Naive thymus-derived CD4-positive, alpha-beta T cell (primary cell): ENCODE measurements at regions not wholly inside any gene's neighbourhood (a gene's known extent, or its start where the extent isn't known, plus 50 kb on each side); places are given as distances from the start of the nearest gene placed in this dataset.

Experiments used
- ATAC-seq: fragments of 150-1000 bp; cut with Tn5 transposase; 2 replicates; pipeline ENCODE4 v1.10.0; 2021; ENCODE audit warnings: mild to moderate bottlenecking, moderate library complexity
- CTCF ChIA-PET: fragments of 350-600 bp; sonication (Branson Sonifier 250); formaldehyde crosslinking; loops from one replicate; lab custom pipeline; 2021; ENCODE audit warnings: antibody characterized with exemption; lab: Charles Lee
- POLR2A ChIA-PET: fragments of 350-600 bp; sonication (Branson Sonifier 250); formaldehyde crosslinking; loops from one replicate; lab custom pipeline; 2021; ENCODE audit warnings: antibody characterized with exemption, inconsistent platforms; lab: Charles Lee
- DNase-seq, 9 donors: peaks; one replicate each; pipeline versions ENCODE4 v3.0.0 to v3.0.0-alpha.2; 2020 to 2022; ENCODE audit warnings: mixed read lengths in 1 of 9
- H3K27ac ChIP-seq: one replicate; pipeline ENCODE4 v1.7.0; 2013; ENCODE audit warnings: mild to moderate bottlenecking, low read depth, low read length, moderate library complexity
- H3K27me3 ChIP-seq, 2 donors: one replicate each; pipeline ENCODE4 v1.7.0; 2013; ENCODE audit warnings: low read length in 2 of 2, mild to moderate bottlenecking in 2 of 2, moderate library complexity in 2 of 2; ENCODE audit not compliant: control insufficient read depth in 2 of 2, insufficient read depth in 2 of 2
- H3K36me3 ChIP-seq, 3 experiments: 1 replicate in 2 of 3; 2 replicates in 1 of 3; pipeline ENCODE4 v1.7.0; 2013; ENCODE audit warnings: low read length in 3 of 3, mild to moderate bottlenecking in 3 of 3, moderate library complexity in 1 of 3; ENCODE audit not compliant: insufficient read depth in 3 of 3, control insufficient read depth in 2 of 3
- H3K4me1 ChIP-seq, 2 donors: one replicate each; pipeline ENCODE4 v1.7.0; 2013; ENCODE audit warnings: low read length in 2 of 2, mild to moderate bottlenecking in 2 of 2, moderate library complexity in 1 of 2; ENCODE audit not compliant: control insufficient read depth in 2 of 2, insufficient read depth in 2 of 2
- H3K4me3 ChIP-seq: 2 replicates; pipeline ENCODE4 v1.7.0; 2013; ENCODE audit warnings: mild to moderate bottlenecking, low read length
- H3K9me3 ChIP-seq, 3 experiments: 1 replicate in 2 of 3; 2 replicates in 1 of 3; pipeline ENCODE4 v1.7.0; 2013; ENCODE audit warnings: low read length in 3 of 3; ENCODE audit not compliant: control insufficient read depth in 2 of 3
- H3K27ac Mint-ChIP-seq, 9 donors: one replicate each; pipeline ENCODE4 v1.8.0; 2020 to 2022; ENCODE audit warnings: mixed read lengths in 9 of 9, mild to moderate bottlenecking in 8 of 9, moderate library complexity in 5 of 9, inconsistent platforms in 2 of 9
- H3K27me3 Mint-ChIP-seq, 5 donors: one replicate each; pipeline ENCODE4 v1.8.0; 2021 to 2022; ENCODE audit warnings: mixed read lengths in 5 of 5, mild to moderate bottlenecking in 1 of 5
- H3K36me3 Mint-ChIP-seq, 5 donors: one replicate each; pipeline ENCODE4 v1.8.0; 2020 to 2022; ENCODE audit warnings: mixed read lengths in 5 of 5, mild to moderate bottlenecking in 3 of 5, inconsistent platforms in 1 of 5
- H3K4me1 Mint-ChIP-seq, 7 donors: one replicate each; pipeline ENCODE4 v1.8.0; 2020 to 2022; ENCODE audit warnings: mixed read lengths in 7 of 7, mild to moderate bottlenecking in 3 of 7, inconsistent platforms in 1 of 7
- H3K4me3 Mint-ChIP-seq, 10 donors: one replicate each; pipeline ENCODE4 v1.8.0; 2020 to 2022; ENCODE audit warnings: mild to moderate bottlenecking in 10 of 10, mixed read lengths in 10 of 10, moderate library complexity in 6 of 10, inconsistent platforms in 2 of 10
- H3K9me3 Mint-ChIP-seq, 11 donors: one replicate each; pipeline ENCODE4 v1.8.0; 2020 to 2022; ENCODE audit warnings: mixed read lengths in 11 of 11, mild to moderate bottlenecking in 4 of 11, inconsistent platforms in 1 of 11, moderate library complexity in 1 of 11
- intact Hi-C, 2 donors: fragments of 100-400 bp; cut with micrococcal nuclease; formaldehyde crosslinking; loops; one replicate each; pipeline ENCODE4 v1.15.1; 2023

GRCh38 chr1:70714149-70714548 is 303.1 kb downstream of the CTH start:
- ATAC-seq, result no peak
- peaks cover 0 to 4% (median 0%) of the 10 kb centered on the region in 3 experiments for H3K9me3 ChIP-seq
- H3K27me3 Mint-ChIP-seq, result peaks cover 0 to 4% (median 0%) of the 10 kb centered on the region in 5 donors
- ChIA-PET CTCF (no interaction called here), POLR2A (no interaction called here)
- no peak overlapping the region for H3K27ac Mint-ChIP-seq
- peaks cover 0 to 12% (median 2%) of the 10 kb centered on the region in 11 donors for H3K9me3 Mint-ChIP-seq
- no peaks in the 10 kb centered on the region for H3K36me3 ChIP-seq
- no peaks in the 10 kb centered on the region for H3K4me1 Mint-ChIP-seq
- no peak overlapping the region for H3K4me3 ChIP-seq
- H3K4me3 Mint-ChIP-seq, result no peak overlapping the region
- H3K27me3 ChIP-seq, result no peaks in the 10 kb centered on the region
- intact Hi-C loops, result no loop called here
- H3K4me1 ChIP-seq, result no peaks in the 10 kb centered on the region
- no peak overlapping the region for H3K27ac ChIP-seq
- H3K36me3 Mint-ChIP-seq, result peaks cover 0 to 4% (median 0%) of the 10 kb centered on the region in 5 donors
- no peak for DNase-seq

DNA sequence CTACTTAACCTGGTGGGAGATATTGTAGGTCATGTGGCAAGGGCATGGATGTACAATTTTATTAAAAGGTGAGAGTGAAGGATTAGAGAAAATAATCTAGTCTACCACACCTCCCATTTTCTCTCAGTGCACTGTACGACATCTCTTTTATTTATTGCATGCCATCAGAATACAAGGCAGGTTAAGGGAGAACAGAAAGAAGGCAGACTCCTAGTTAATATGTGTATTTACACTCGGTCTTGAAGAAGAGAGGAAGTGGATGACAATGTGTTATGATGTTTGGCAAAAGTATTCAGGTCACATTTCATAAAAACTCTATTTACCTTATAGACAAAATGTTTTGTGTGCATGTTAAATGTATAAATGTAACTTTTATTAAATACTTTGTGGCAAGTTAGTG is 306.1 kb downstream of the CTH start:
- no peak for DNase-seq
- no peaks in the 10 kb centered on the region for H3K4me1 ChIP-seq
- H3K27ac Mint-ChIP-seq, result no peak overlapping the region
- H3K9me3 Mint-ChIP-seq, result peaks cover 0 to 13% (median 5%) of the 10 kb centered on the region in 11 donors
- H3K36me3 ChIP-seq, result no peaks in the 10 kb centered on the region
- POLR2A ChIA-PET, result no interaction called here
- intact Hi-C loops, result no loop called here
- H3K27me3 Mint-ChIP-seq, result peaks cover 0 to 6% (median 0%) of the 10 kb centered on the region in 5 donors
- no peak overlapping the region for H3K4me3 ChIP-seq
- ATAC-seq, result no peak
- no peaks in the 10 kb centered on the region for H3K36me3 Mint-ChIP-seq
- H3K27me3 ChIP-seq, result no peaks in the 10 kb centered on the region
- no peaks in the 10 kb centered on the region for H3K9me3 ChIP-seq
- H3K4me3 Mint-ChIP-seq, result no peak overlapping the region
- no peak overlapping the region for H3K27ac ChIP-seq
- CTCF ChIA-PET, result no interaction called here
- no peaks in the 10 kb centered on the region for H3K4me1 Mint-ChIP-seq

GRCh38 chr1:70717656-70718055 is 306.6 kb downstream of the CTH start:
- H3K9me3 Mint-ChIP-seq, result peaks cover 0 to 13% (median 5%) of the 10 kb centered on the region in 11 donors
- Histone ChIP-seq H3K27me3 (no peaks in the 10 kb centered on the region), H3K4me1 (no peaks in the 10 kb centered on the region), H3K36me3 (no peaks in the 10 kb centered on the region), H3K4me3 (no peak overlapping the region), H3K9me3 (no peaks in the 10 kb centered on the region), H3K27ac (no peak overlapping the region)
- POLR2A ChIA-PET, result no interaction called here
- no peak for ATAC-seq
- intact Hi-C loops, result no loop called here
- no peak overlapping the region for H3K27ac Mint-ChIP-seq
- H3K36me3 Mint-ChIP-seq, result no peaks in the 10 kb centered on the region
- no peaks in the 10 kb centered on the region for H3K4me1 Mint-ChIP-seq
- no peak overlapping the region for H3K4me3 Mint-ChIP-seq
- CTCF ChIA-PET, result no interaction called here
- H3K27me3 Mint-ChIP-seq, result peaks cover 0 to 6% (median 0%) of the 10 kb centered on the region in 5 donors
- no peak for DNase-seq

GRCh38 chr1:70718086-70718630 is 307.1 kb downstream of the CTH start:
- ATAC-seq (no peak), DNase-seq (no peak)
- CTCF ChIA-PET, result no interaction called here
- H3K9me3 ChIP-seq, result no peaks in the 10 kb centered on the region
- peaks cover 0 to 6% (median 0%) of the 10 kb centered on the region in 5 donors for H3K27me3 Mint-ChIP-seq
- no peaks in the 10 kb centered on the region for H3K27me3 ChIP-seq
- no peak overlapping the region for H3K4me3 Mint-ChIP-seq
- intact Hi-C loops, result no loop called here
- no peaks in the 10 kb centered on the region for H3K4me1 Mint-ChIP-seq
- H3K36me3 ChIP-seq, result no peaks in the 10 kb centered on the region
- POLR2A ChIA-PET, result no interaction called here
- H3K9me3 Mint-ChIP-seq, result peaks cover 0 to 16% (median 5%) of the 10 kb centered on the region in 11 donors
- no peaks in the 10 kb centered on the region for H3K36me3 Mint-ChIP-seq
- H3K4me1 ChIP-seq, result no peaks in the 10 kb centered on the region
- H3K27ac ChIP-seq, result no peak overlapping the region
- no peak overlapping the region for H3K4me3 ChIP-seq
- no peak overlapping the region for H3K27ac Mint-ChIP-seq

DNA sequence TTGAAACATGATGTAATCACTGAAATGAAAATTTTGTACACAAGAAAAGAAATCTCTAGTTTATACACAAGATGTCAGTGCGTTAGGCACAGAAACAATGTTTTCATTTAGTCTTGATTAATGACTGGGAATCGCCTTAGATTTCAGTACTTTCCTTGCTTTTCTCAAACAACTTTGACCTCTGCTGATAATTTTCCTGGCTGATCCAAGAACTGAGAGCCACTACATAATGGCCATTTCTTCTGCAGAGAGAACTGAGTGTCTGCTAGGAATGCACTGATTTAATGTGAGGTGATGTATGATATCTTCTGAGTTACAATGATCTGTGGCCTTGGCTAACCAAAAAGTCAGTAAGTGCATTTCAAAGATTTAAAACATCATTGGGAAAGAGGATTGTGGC is 308.1 kb downstream of the CTH start:
- POLR2A ChIA-PET, result no interaction called here

GRCh38 chr1:70720109-70720508 is 309.0 kb downstream of the CTH start:
- Histone ChIP-seq H3K9me3 (no peaks in the 10 kb centered on the region), H3K27ac (no peak overlapping the region)
- intact Hi-C loops, result no loop called here

More for the DNA sequence above, 308.1 kb downstream of the CTH start:
- ATAC-seq, result no peak
- DNase-seq, result no peak
- intact Hi-C loops, result no loop called here
- Histone ChIP-seq H3K4me3 (no peak overlapping the region), H3K4me1 (no peaks in the 10 kb centered on the region), H3K27me3 (no peaks in the 10 kb centered on the region), H3K9me3 (no peaks in the 10 kb centered on the region), H3K27ac (no peak overlapping the region), H3K36me3 (no peaks in the 10 kb centered on the region)
- no peaks in the 10 kb centered on the region for H3K4me1 Mint-ChIP-seq
- no peak overlapping the region for H3K27ac Mint-ChIP-seq
- peaks cover 0 to 6% (median 0%) of the 10 kb centered on the region in 5 donors for H3K27me3 Mint-ChIP-seq
- CTCF ChIA-PET, result no interaction called here
- no peaks in the 10 kb centered on the region for H3K36me3 Mint-ChIP-seq
- peaks cover 0 to 25% (median 8%) of the 10 kb centered on the region in 11 donors for H3K9me3 Mint-ChIP-seq
- H3K4me3 Mint-ChIP-seq, result no peak overlapping the region

DNA sequence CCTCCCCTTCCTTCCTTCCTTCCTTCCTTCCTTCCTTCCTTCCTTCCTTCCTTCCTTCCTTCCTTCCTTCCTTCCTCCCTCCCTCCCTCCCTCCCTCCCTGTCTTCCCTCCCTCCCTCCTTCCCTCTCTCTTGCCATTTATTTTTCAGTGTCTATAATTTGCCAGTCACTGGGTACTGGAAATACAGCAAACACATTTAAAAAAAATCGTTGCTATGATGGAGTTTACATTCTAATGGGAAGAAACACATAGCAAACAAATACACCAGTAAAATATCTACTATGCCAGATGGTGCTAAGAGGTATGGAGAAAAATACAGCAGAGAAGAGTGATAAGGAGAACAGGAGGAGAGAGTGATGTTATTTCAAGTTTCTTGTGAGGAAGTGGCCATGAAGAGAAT is 309.5 kb downstream of the CTH start:
- intact Hi-C loops, result no loop called here
- Mint-ChIP-seq H3K4me1 (no peaks in the 10 kb centered on the region), H3K9me3 (peaks cover 8 to 39% (median 17%) of the 10 kb centered on the region in 11 donors), H3K27me3 (peaks cover 0 to 6% (median 0%) of the 10 kb centered on the region in 5 donors), H3K36me3 (peaks cover 0 to 6% (median 0%) of the 10 kb centered on the region in 5 donors), H3K4me3 (no peak overlapping the region), H3K27ac (no peak overlapping the region)
- Histone ChIP-seq H3K27me3 (no peaks in the 10 kb centered on the region), H3K9me3 (peaks cover 0 to 4% (median 0%) of the 10 kb centered on the region in 3 experiments), H3K4me3 (no peak overlapping the region), H3K27ac (no peak overlapping the region), H3K4me1 (no peaks in the 10 kb centered on the region), H3K36me3 (no peaks in the 10 kb centered on the region)
- ChIA-PET CTCF (no interaction called here), POLR2A (no interaction called here)
- ATAC-seq (no peak), DNase-seq (no peak)

More at GRCh38 chr1:70720109-70720508, 309.0 kb downstream of the CTH start:
- ChIA-PET CTCF (no interaction called here), POLR2A (no interaction called here)
- ATAC-seq, result no peak
- peaks cover 0 to 6% (median 0%) of the 10 kb centered on the region in 5 donors for H3K27me3 Mint-ChIP-seq
- peaks cover 0 to 2% (median 0%) of the 10 kb centered on the region in 5 donors for H3K36me3 Mint-ChIP-seq
- Histone ChIP-seq H3K4me3 (no peak overlapping the region), H3K36me3 (no peaks in the 10 kb centered on the region), H3K27me3 (no peaks in the 10 kb centered on the region), H3K4me1 (no peaks in the 10 kb centered on the region)
- H3K9me3 Mint-ChIP-seq, result peaks cover 4 to 35% (median 13%) of the 10 kb centered on the region in 11 donors
- H3K4me3 Mint-ChIP-seq, result no peak overlapping the region
- H3K4me1 Mint-ChIP-seq, result no peaks in the 10 kb centered on the region
- no peak overlapping the region for H3K27ac Mint-ChIP-seq
- DNase-seq, result no peak
